ENCODE measurements at regions not wholly inside any gene's neighbourhood (a gene's known extent, or its start where the extent isn't known, plus 50 kb on each side); places are given as distances from the start of the nearest gene placed in this dataset.

GRCh38 chrX:74138943-74139342 is 165.0 kb upstream of the ZCCHC13 start:
- TF ChIP-seq, protein P1, sequence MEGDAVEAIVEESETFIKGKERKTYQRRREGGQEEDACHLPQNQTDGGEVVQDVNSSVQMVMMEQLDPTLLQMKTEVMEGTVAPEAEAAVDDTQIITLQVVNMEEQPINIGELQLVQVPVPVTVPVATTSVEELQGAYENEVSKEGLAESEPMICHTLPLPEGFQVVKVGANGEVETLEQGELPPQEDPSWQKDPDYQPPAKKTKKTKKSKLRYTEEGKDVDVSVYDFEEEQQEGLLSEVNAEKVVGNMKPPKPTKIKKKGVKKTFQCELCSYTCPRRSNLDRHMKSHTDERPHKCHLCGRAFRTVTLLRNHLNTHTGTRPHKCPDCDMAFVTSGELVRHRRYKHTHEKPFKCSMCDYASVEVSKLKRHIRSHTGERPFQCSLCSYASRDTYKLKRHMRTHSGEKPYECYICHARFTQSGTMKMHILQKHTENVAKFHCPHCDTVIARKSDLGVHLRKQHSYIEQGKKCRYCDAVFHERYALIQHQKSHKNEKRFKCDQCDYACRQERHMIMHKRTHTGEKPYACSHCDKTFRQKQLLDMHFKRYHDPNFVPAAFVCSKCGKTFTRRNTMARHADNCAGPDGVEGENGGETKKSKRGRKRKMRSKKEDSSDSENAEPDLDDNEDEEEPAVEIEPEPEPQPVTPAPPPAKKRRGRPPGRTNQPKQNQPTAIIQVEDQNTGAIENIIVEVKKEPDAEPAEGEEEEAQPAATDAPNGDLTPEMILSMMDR (IDR thresholded peaks at IDR 0.05; ENCODE audit: insufficient read depth, low read depth, low read length): no peak
- TF ChIP-seq EZH2 (IDR thresholded peaks at IDR 0.05; ENCODE audit: insufficient read depth, low read length): no peak
